ENCODE measurements at regions not wholly inside any gene's neighbourhood (a gene's known extent, or its start where the extent isn't known, plus 50 kb on each side); places are given as distances from the start of the nearest gene placed in this dataset.

DNA sequence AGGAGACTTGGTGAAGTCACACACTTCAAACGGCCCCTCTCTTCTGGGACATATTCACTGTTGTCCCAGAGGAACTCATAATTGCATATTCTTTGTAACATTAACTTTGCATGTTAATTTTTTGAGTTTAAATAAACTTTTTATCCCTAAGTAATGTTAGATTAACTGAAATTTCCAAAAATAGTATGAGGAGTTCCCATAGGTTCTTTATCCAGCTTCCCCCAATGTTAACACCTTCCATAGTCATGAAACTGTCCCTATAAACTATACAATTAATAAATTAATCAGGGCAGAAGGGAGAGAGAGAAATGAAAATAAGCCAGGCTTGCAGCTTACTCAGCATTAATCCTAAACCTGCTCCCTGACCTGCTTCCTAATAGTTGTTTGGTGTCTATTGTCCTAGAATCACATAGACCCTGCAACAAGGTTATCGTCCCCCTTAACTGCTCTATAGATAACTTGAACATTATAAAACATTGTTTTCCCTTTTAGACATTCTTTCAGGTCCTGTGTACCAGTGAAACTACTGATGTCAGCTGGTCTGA is 589.8 kb upstream of the CDH5 start:
- no peak overlapping the region for H4K8ac ChIP-seq (ENCODE audit: low read depth in 2 of 2, low read length in 2 of 2)
- H2AK5ac ChIP-seq (ENCODE audit: low read depth, low read length) = no peak overlapping the region
- no peak overlapping the region for H3K4ac ChIP-seq (ENCODE audit: low read depth, low read length)
- TF ChIP-seq, protein P1, sequence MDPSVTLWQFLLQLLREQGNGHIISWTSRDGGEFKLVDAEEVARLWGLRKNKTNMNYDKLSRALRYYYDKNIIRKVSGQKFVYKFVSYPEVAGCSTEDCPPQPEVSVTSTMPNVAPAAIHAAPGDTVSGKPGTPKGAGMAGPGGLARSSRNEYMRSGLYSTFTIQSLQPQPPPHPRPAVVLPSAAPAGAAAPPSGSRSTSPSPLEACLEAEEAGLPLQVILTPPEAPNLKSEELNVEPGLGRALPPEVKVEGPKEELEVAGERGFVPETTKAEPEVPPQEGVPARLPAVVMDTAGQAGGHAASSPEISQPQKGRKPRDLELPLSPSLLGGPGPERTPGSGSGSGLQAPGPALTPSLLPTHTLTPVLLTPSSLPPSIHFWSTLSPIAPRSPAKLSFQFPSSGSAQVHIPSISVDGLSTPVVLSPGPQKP (IDR thresholded peaks at IDR 0.05; ENCODE audit: borderline replicate concordance, low read depth, low read length) = no peak
- TF ChIP-seq CEBPB (IDR thresholded peaks at IDR 0.05; ENCODE audit: low read depth, low read length) (no peak), MAFK (IDR thresholded peaks at IDR 0.05; ENCODE audit: low read depth, low read length) (no peak), RAD21 (IDR thresholded peaks at IDR 0.05; ENCODE audit: low read length) (no peak), SMC3 (IDR thresholded peaks at IDR 0.05; ENCODE audit: low read depth, low read length) (no peak), MXI1 (IDR thresholded peaks at IDR 0.05; ENCODE audit: borderline replicate concordance, low read depth, low read length) (no peak), RFX5 (IDR thresholded peaks at IDR 0.05; ENCODE audit: low read depth, low read length) (no peak), RCOR1 (IDR thresholded peaks at IDR 0.05; ENCODE audit: insufficient replicate concordance, low read length) (no peak), FOS (IDR thresholded peaks at IDR 0.05; ENCODE audit: low read depth, low read length) (no peak), NFE2L2 (IDR thresholded peaks at IDR 0.05; ENCODE audit: low read depth, low read length) (no peak), MAZ (IDR thresholded peaks at IDR 0.05; ENCODE audit: borderline replicate concordance, low read depth, low read length) (no peak), CHD1 (IDR thresholded peaks at IDR 0.05; ENCODE audit: low read depth, low read length) (no peak), POLR2A (IDR thresholded peaks at IDR 0.05; ENCODE audit: low read depth, low read length) (no peak), BHLHE40 (IDR thresholded peaks at IDR 0.05; ENCODE audit: low read depth, low read length) (no peak)
- TF ChIP-seq, protein P2, sequence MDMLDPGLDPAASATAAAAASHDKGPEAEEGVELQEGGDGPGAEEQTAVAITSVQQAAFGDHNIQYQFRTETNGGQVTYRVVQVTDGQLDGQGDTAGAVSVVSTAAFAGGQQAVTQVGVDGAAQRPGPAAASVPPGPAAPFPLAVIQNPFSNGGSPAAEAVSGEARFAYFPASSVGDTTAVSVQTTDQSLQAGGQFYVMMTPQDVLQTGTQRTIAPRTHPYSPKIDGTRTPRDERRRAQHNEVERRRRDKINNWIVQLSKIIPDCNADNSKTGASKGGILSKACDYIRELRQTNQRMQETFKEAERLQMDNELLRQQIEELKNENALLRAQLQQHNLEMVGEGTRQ (IDR thresholded peaks at IDR 0.05; ENCODE audit: low read depth, low read length) = no peak
- TF ChIP-seq, protein P3, sequence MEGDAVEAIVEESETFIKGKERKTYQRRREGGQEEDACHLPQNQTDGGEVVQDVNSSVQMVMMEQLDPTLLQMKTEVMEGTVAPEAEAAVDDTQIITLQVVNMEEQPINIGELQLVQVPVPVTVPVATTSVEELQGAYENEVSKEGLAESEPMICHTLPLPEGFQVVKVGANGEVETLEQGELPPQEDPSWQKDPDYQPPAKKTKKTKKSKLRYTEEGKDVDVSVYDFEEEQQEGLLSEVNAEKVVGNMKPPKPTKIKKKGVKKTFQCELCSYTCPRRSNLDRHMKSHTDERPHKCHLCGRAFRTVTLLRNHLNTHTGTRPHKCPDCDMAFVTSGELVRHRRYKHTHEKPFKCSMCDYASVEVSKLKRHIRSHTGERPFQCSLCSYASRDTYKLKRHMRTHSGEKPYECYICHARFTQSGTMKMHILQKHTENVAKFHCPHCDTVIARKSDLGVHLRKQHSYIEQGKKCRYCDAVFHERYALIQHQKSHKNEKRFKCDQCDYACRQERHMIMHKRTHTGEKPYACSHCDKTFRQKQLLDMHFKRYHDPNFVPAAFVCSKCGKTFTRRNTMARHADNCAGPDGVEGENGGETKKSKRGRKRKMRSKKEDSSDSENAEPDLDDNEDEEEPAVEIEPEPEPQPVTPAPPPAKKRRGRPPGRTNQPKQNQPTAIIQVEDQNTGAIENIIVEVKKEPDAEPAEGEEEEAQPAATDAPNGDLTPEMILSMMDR (conservative IDR thresholded peaks at IDR 0.05; ENCODE audit: low read depth, low read length) = no peak
- no peak overlapping the region for H3K4me2 ChIP-seq (ENCODE audit: low read depth, low read length)
- H3K9me1 ChIP-seq (ENCODE audit: insufficient read depth, low read length) = no peaks in the 10 kb centered on the region
- WGBS, 2 experiments (ENCODE audit: extremely low coverage in 2 of 2, insufficient read length in 1 of 2) = no CpG with 5 or more reads among the region's 2 CpGs
- no peak overlapping the region for H3K56ac ChIP-seq (ENCODE audit: extremely low read depth, insufficient read depth, low read length)
- no peak overlapping the region for H3K14ac ChIP-seq (replicated peaks; ENCODE audit: low read depth, low read length)
- H2AK9ac ChIP-seq (replicated peaks; ENCODE audit: low read depth, low read length, poor library complexity) = no peak overlapping the region
- H4K5ac ChIP-seq (ENCODE audit: low read depth, low read length) = no peak overlapping the region
- no peak overlapping the region for H2BK5ac ChIP-seq (ENCODE audit: low read depth, low read length, poor library complexity, severe bottlenecking)
- no peak overlapping the region for H2BK15ac ChIP-seq (ENCODE audit: low read depth, low read length)
- H4K91ac ChIP-seq (ENCODE audit: insufficient read depth, low read depth, low read length) = no peak overlapping the region
- in situ Hi-C loops (cut with MboI; ENCODE audit: low sequenced_read_pairs) = no loop called here
- intact Hi-C loops (cut with micrococcal nuclease) = no loop called here
- no peak overlapping the region for H3K23ac ChIP-seq (ENCODE audit: low read depth, low read length)
- no peaks in the 10 kb centered on the region for H3K79me1 ChIP-seq (ENCODE audit: low read depth in 1 of 2, low read length in 2 of 2)
- no peak overlapping the region for H3K4me3 ChIP-seq (ENCODE audit: insufficient read depth, low read depth, low read length)
- no peaks in the 10 kb centered on the region for H3K36me3 ChIP-seq (ENCODE audit: control insufficient read depth, insufficient read depth, low read length)
- no peak overlapping the region for H2BK120ac ChIP-seq (ENCODE audit: low read depth, low read length)
- ATAC-seq (ENCODE audit: low read depth) (no peak), DNase-seq (no peak)
- no peaks in the 10 kb centered on the region for H4K20me1 ChIP-seq (ENCODE audit: insufficient read depth, low read length)
- no peak overlapping the region for H3K27ac ChIP-seq (ENCODE audit: insufficient read depth, low read length)
- BruUV-seq (replicated peaks) = no TSS peak
- dilution Hi-C loops (cut with HindIII; ENCODE audit: low sequenced_read_pairs, unreplicated experiment) = no loop called here
- no peak overlapping the region for H3K18ac ChIP-seq (ENCODE audit: low read depth, low read length)
- H3K9ac ChIP-seq (ENCODE audit: low read depth, low read length) = no peak overlapping the region
- peaks cover 1% of the 10 kb centered on the region; the same call in 1 of the 2 replicates for H3K4me1 ChIP-seq (ENCODE audit: control insufficient read depth, insufficient read depth, low read length)
- H3K27me3 ChIP-seq (ENCODE audit: control insufficient read depth, insufficient read depth, low read length) = no peaks in the 10 kb centered on the region
- POLR2A ChIA-PET (ENCODE audit: unreplicated experiment) = no interaction called here
- H2AFZ ChIP-seq (replicated peaks; ENCODE audit: low read length, poor library complexity) = no peak overlapping the region
- H2BK20ac ChIP-seq (ENCODE audit: low read depth, low read length) = no peak overlapping the region
- CTCF ChIA-PET = no interaction called here
- H3K9me3 ChIP-seq (ENCODE audit: control insufficient read depth, insufficient read depth, low read length) = peaks cover 3% of the 10 kb centered on the region; the same call in 1 of the 2 replicates
